AG09309 (cell line): ENCODE measurements at regions not wholly inside any gene's neighbourhood (a gene's known extent, or its start where the extent isn't known, plus 50 kb on each side); places are given as distances from the start of the nearest gene placed in this dataset.

ENCODE experiments used
- DNase-seq: peaks from one replicate; pipeline ENCODE4 v3.0.0-alpha.2; 2010; ENCODE audit warnings: low read depth
- H3K4me3 ChIP-seq: 2 replicates; pipeline ENCODE4 v1.5.1; 2011; ENCODE audit warnings: mild to moderate bottlenecking, low read depth, low read length, moderate library complexity; ENCODE audit not compliant: control insufficient read depth
- TF ChIP-seq, protein P1 (sequence below): IDR thresholded peaks from 2 replicates; pipeline ENCODE4 v1.5.1; 2011; ENCODE audit warnings: mild to moderate bottlenecking, low read depth, low read length, inconsistent platforms; ENCODE audit not compliant: insufficient read depth, control insufficient read depth; ENCODE audit errors: missing control alignments

DNA sequence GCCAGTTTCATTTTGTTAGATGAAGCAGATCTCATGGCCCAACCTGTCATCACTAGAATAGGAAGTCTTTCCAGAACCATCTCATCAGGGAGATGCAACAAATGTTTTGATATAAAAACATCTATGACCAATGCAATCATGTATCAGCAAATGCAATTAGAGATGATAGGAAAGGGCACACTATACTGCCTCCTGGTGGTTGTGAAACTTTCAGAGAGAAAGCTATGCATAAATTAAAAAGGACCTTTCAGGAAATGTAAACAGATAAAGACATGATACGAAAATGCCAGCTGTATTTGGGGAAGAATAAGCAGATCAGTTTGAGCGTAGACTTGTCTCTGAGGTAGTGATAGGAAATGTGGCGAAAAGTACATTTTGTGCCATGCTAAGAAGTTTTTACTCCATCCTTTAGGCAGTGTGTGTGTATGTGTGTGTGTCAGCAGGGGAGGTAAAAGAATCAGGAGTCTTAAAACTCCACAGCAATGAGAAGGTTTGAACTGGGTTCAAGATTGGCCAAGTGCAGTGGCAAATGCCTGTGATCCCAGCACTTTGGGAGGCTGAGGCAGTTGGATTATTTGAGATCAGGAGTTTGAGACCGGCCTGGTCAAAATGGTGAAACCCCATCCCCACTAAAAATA lies 479.3 kb downstream of the CPS1 start:
- no peak overlapping the region for H3K4me3 ChIP-seq
- DNase-seq: no peak
- TF ChIP-seq, protein P1, sequence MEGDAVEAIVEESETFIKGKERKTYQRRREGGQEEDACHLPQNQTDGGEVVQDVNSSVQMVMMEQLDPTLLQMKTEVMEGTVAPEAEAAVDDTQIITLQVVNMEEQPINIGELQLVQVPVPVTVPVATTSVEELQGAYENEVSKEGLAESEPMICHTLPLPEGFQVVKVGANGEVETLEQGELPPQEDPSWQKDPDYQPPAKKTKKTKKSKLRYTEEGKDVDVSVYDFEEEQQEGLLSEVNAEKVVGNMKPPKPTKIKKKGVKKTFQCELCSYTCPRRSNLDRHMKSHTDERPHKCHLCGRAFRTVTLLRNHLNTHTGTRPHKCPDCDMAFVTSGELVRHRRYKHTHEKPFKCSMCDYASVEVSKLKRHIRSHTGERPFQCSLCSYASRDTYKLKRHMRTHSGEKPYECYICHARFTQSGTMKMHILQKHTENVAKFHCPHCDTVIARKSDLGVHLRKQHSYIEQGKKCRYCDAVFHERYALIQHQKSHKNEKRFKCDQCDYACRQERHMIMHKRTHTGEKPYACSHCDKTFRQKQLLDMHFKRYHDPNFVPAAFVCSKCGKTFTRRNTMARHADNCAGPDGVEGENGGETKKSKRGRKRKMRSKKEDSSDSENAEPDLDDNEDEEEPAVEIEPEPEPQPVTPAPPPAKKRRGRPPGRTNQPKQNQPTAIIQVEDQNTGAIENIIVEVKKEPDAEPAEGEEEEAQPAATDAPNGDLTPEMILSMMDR: peak; percentile 17

DNA sequence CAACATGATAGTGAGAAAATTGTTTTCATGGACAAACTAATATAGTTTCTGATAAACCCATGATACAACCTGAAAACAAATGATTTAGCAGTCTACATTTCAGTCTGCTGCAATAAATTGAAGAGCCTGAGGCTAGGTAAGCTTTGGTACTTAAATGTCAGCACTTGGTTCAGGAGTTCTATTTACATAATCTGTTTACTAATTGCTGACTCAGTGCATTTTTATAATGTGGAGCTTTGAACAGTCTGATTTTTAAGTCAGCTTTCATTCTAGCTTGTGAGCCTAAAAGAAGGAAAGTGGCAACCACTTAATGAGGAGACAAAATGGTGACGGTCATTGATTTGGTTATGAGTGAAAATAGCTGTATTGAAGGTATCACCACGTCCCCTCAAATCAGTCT lies 488.6 kb downstream of the CPS1 start:
- TF ChIP-seq, protein P1: no peak

DNA sequence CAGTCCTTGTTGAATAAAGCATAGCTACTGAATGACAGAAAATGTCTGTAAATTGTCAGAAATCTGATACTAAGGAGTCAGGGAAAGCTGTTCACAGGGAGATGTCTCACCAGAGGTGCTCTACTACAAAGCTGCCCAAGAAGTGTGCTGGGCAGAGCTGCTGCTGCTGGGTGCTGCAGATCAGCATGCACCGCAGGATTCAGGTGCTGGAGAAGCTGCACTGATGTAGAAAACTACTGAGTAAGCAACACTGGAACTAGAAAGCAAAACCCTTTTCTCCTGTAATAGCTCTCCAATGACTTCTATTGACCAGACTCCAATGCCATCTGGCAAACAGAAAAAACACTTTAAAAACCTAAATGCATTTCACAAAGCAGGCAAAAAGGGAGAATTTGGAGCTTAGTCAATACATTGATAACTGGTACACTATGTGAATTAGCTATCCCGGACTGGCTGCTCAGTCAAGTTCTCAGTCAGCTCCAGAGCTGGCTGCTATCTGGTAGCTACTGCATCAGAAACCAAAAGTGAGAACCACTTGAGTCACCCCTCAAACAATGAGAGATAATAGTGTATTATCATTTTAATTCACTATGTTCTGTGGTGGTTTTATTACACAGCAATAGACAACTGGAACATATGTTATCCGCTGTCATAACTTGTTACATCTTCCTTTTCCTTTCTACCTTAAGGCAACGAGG lies 493.1 kb downstream of the CPS1 start:
- TF ChIP-seq, protein P1: no peak
- no peak for DNase-seq
- H3K4me3 ChIP-seq: no peak overlapping the region

More for the DNA sequence above, 488.6 kb downstream of the CPS1 start:
- no peak overlapping the region for H3K4me3 ChIP-seq
- DNase-seq: no peak

DNA sequence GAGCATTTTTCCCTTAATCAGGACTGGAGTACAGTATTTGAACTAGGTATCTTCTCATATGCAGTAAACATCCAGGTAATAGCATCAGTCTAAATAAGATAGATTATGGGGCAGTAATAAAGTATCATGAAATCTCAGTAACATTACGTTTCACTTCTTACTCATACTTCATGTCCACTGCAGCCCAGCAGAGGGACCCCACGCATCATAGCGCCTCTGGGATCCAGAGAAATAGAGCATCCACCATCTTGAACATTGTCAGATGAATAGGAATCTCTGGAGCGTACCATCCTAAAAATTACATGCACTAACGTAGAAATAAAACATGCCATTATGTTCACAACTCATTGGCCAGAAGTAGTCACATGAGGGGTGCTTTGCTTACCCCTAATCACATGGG lies 499.0 kb downstream of the CPS1 start:
- TF ChIP-seq, protein P1: no peak
- DNase-seq: no peak
- H3K4me3 ChIP-seq: no peak overlapping the region

DNA sequence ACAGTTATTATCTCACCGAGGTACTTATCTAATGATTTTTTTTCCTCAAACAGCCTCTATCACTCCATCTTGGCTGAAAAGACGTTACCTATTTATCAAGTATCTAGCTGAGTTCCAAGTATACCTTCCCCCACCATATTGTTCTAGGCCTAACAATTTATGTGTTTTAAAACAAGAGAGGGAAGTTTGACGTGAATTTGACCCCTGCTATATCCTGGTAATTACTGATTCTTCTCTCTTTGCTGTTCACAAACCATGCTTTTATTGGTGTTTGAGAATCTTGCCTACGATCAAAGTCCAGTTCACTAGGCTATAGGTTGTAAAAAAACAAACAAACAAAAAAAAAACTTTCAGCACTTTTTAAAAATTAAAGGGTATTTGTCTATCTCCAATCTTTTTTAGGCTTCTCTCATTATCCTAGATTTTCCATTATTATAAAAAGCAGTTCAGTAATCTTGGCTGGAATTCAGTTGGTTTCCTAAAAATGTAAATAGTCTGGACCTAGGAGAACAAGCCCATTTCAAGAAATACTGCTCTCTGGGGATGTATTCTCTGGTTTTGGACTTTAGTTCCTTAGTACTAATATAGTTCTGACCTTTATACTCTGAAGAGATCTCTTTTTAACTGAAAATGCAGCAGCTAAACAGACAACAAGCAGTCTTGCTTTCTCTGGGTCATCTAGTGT lies 505.4 kb downstream of the CPS1 start:
- DNase-seq: no peak
- H3K4me3 ChIP-seq: no peak overlapping the region
- TF ChIP-seq, protein P1: no peak

DNA sequence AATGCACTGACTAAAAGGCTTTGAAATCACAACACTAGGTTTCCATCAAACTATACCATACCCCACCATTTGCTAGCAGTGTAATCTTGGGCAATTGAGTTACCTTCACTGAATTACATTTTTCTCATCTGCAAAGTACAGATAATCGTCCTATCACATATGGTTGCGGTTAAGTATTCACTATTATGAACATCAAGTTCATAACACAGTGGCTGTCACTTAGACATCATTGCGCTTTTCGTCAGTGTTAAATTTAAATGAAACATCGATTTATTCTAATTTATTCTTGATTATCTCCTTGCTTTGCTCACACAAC lies 505.9 kb downstream of the CPS1 start:
- no peak overlapping the region for H3K4me3 ChIP-seq
- no peak for DNase-seq
- TF ChIP-seq, protein P1: no peak

DNA sequence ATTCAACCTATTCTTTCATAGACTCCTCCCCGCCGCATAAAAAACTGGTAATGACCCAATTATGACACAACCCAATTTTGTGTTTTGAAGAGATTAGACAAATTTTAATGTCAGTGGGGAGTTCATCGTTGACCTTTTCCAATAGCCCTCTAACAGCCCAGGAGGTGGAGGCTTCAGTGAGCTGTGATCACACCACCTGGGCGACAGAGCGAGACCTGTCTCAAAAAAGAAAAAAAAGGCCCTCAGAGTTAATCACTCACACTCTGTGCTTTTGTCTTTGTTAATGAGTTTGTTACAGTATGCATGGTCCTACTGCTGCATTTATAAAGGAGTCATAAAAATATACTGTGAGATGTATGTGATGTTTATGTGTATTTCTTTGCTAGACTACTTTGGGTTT lies 510.6 kb downstream of the CPS1 start:
- TF ChIP-seq, protein P1: no peak

More for the DNA sequence above, 510.6 kb downstream of the CPS1 start:
- no peak for DNase-seq
- H3K4me3 ChIP-seq: no peak overlapping the region
